Vagina (tissue), 2 donors: ENCODE measurements at regions not wholly inside any gene's neighbourhood (a gene's known extent, or its start where the extent isn't known, plus 50 kb on each side); places are given as distances from the start of the nearest gene placed in this dataset.
"Not testable (repeated sequence)": the region's sequence is repeated elsewhere in the genome, so short reads cannot be mapped to it uniquely, and the experiment has no call there.

ENCODE experiments used
- DNase-seq, 2 donors: peaks; one replicate each; pipeline ENCODE4 v3.0.0-alpha.2; 2017; ENCODE audit errors: extremely low spot score in 2 of 2
- H3K27ac ChIP-seq: fragments of 200-600 bp; sonication (generic); one replicate; pipeline ENCODE4 v1.5.1; 2019
- H3K27me3 ChIP-seq: fragments of 200-600 bp; sonication (generic); one replicate; pipeline ENCODE4 v1.5.1; 2019
- H3K36me3 ChIP-seq, 2 donors: fragments of 200-600 bp; sonication (generic); one replicate each; pipeline ENCODE4 v1.5.1; 2017 to 2019
- H3K4me1 ChIP-seq: fragments of 200-600 bp; sonication (generic); one replicate; pipeline ENCODE4 v1.5.1; 2019
- H3K4me3 ChIP-seq, 2 donors: fragments of 200-600 bp; sonication (generic); 1 replicate in 1 of 2; 2 replicates in 1 of 2; pipeline ENCODE4 v1.5.1; 2016 to 2019
- H3K9me3 ChIP-seq: fragments of 200-600 bp; sonication (generic); one replicate; pipeline ENCODE4 v1.5.1; 2019
- POLR2A ChIP-seq, 2 donors: fragments of 450-650 bp; IDR thresholded peaks; one replicate each; pipeline ENCODE4 v1.6.1; 2017; ENCODE audit warnings: antibody characterized with exemption in 2 of 2, mild to moderate bottlenecking in 2 of 2, moderate library complexity in 2 of 2
- POLR2AphosphoS5 ChIP-seq, 2 donors: sonication (generic); formaldehyde crosslinking; IDR thresholded peaks; one replicate each; pipeline ENCODE4 v1.9.0; 2017; ENCODE audit warnings: antibody characterized with exemption in 2 of 2, mild to moderate bottlenecking in 2 of 2, low read depth in 1 of 2; ENCODE audit not compliant: insufficient read depth in 1 of 2
- intact Hi-C: fragments of 100-400 bp; cut with DNase I; formaldehyde crosslinking; loops from one replicate; pipeline ENCODE4 v1.15.1; 2023
- TF ChIP-seq, protein P1 (sequence below), 3 experiments: fragments of 450-650 bp in 2 of 3; fragments of 200-600 bp in 1 of 3; sonication (generic) in 1 of 3; IDR thresholded peaks; one replicate each; pipeline ENCODE4 v1.5.1; 2017 to 2019; ENCODE audit warnings: antibody characterized with exemption in 3 of 3, mild to moderate bottlenecking in 2 of 3, moderate library complexity in 2 of 3

DNA sequence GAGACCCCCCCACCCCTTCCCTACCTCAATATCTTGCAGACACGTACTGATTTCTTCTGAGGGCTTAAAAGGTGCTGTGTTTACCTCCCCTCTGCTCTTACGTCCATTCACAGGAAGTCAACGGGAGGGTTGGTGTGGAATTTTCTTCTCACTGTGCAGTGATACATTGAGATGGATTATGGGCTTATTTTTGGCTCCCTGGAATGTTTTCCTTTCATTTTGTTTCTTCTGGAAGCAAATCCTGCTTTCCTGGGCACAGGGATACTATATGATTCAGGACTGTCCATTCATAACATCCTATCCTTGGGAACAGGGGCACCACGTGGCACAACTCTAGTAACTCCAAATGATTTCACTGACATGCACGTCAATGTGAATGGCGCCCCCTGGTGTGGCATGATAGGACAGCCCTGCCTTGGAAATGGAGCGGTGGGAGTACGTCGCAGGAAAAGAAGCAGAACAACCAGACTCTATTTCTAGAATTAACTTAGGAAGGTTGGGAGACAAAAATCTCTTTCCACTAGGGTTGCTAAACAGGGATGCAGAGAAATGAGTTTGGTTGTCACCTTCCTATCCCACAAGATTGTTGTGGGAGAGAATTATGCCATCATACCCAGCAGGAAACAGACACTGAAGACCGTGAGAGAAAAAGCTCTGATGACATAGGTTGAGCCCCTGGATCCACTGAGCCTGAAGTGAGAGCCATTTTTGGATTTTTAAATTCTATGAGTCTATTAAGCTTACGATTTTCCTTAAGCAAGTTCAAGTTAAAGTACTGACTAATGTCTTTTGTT, 146.5 kb upstream of the RAG2 start:
- H3K9me3 ChIP-seq: no peaks in the 10 kb centered on the region
- H3K4me3 ChIP-seq: no peak overlapping the region
- H3K27me3 ChIP-seq: no peaks in the 10 kb centered on the region
- TF ChIP-seq POLR2AphosphoS5 (IDR thresholded peaks at IDR 0.05; ENCODE audit: insufficient read depth in 1 of 2, low read depth in 1 of 2) (no peak), POLR2A (IDR thresholded peaks at IDR 0.05) (no peak)
- TF ChIP-seq, protein P1, sequence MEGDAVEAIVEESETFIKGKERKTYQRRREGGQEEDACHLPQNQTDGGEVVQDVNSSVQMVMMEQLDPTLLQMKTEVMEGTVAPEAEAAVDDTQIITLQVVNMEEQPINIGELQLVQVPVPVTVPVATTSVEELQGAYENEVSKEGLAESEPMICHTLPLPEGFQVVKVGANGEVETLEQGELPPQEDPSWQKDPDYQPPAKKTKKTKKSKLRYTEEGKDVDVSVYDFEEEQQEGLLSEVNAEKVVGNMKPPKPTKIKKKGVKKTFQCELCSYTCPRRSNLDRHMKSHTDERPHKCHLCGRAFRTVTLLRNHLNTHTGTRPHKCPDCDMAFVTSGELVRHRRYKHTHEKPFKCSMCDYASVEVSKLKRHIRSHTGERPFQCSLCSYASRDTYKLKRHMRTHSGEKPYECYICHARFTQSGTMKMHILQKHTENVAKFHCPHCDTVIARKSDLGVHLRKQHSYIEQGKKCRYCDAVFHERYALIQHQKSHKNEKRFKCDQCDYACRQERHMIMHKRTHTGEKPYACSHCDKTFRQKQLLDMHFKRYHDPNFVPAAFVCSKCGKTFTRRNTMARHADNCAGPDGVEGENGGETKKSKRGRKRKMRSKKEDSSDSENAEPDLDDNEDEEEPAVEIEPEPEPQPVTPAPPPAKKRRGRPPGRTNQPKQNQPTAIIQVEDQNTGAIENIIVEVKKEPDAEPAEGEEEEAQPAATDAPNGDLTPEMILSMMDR (IDR thresholded peaks at IDR 0.05): peak in 1 of 3 experiments; percentile 16
- no peaks in the 10 kb centered on the region for H3K36me3 ChIP-seq
- intact Hi-C loops: no loop called here
- peak in 1 of 2 donors; percentile 29 for DNase-seq
- no peaks in the 10 kb centered on the region for H3K4me1 ChIP-seq
- H3K27ac ChIP-seq: no peak overlapping the region

DNA sequence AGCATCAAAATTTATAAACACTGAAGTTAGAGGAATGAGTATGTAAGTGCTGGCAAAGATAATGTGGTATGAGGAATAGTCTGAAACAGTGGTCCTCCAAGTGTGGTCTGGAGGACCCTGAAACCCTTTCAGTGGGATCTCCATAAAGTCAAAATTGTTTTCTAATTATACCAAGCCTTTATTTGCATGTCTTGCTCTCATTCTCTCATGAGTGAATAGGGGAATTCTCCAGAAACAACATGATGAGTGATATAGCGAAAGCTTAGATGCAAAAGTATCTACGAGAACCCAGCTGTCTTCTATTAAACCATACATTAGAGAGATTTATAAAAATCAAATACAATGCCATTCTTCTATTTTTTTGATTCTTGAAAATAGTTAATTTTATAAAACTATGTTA, 145.0 kb upstream of the RAG2 start:
- Histone ChIP-seq H3K9me3 (no peaks in the 10 kb centered on the region), H3K27me3 (no peaks in the 10 kb centered on the region), H3K27ac (no peak overlapping the region), H3K4me3 (no peak overlapping the region), H3K36me3 (no peaks in the 10 kb centered on the region), H3K4me1 (no peaks in the 10 kb centered on the region)
- TF ChIP-seq POLR2AphosphoS5 (IDR thresholded peaks at IDR 0.05; ENCODE audit: insufficient read depth in 1 of 2, low read depth in 1 of 2): no peak
- TF ChIP-seq POLR2A (IDR thresholded peaks at IDR 0.05): no peak
- TF ChIP-seq, protein P1 (IDR thresholded peaks at IDR 0.05): no peak
- DNase-seq: no peak
- intact Hi-C loops: no loop called here

DNA sequence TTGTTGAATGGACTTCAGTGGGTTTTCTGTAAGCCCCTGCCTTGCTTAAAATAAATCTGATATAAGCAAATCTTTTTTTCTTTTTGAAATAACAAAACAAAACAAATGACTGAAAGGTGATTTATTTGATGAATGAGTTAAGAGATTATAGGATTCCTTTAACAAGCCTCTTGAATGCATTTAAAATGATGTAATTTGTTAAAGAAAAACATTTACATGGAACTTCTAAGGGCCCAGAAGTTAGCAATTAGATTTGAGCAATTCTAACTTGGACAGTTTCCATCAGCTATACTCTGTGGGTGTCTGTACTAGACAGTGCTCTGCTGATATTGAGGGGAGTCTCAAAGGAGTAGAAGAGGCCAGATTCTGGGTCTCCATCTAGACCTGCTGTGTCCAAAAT, 143.5 kb upstream of the RAG2 start:
- no peak overlapping the region for H3K4me3 ChIP-seq
- intact Hi-C loops: no loop called here
- TF ChIP-seq POLR2AphosphoS5 (IDR thresholded peaks at IDR 0.05; ENCODE audit: insufficient read depth in 1 of 2, low read depth in 1 of 2) (no peak), POLR2A (IDR thresholded peaks at IDR 0.05) (no peak)
- TF ChIP-seq, protein P1 (IDR thresholded peaks at IDR 0.05): no peak
- no peaks in the 10 kb centered on the region for H3K4me1 ChIP-seq
- H3K27me3 ChIP-seq: no peaks in the 10 kb centered on the region
- no peak overlapping the region for H3K27ac ChIP-seq
- DNase-seq: no peak
- no peaks in the 10 kb centered on the region for H3K9me3 ChIP-seq
- no peaks in the 10 kb centered on the region for H3K36me3 ChIP-seq

DNA sequence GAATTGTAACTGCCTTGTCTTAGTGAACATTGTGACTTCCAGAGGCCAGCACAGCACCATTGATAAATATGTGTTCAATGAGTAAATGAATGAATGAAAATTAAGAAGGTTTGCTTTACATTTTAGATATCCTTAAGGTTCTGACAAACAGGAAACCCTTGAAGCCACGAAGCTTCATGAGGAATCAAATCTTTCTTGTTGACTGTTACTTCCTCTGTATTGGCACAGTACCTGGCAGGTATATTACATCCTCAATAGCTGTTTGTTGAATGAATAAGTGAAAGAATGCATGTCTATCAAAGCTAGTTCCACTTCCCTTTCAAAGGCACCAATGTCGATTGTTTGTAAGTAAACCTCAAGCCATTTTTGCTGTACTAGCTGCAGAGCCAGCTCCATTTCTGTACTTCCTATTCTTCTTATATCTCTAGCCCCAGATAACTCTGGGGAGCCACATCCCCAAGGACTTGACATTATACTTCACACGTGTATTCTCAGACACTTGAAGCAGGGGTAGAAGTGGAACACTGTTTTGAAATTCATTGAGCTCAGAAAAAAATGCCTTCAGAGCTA, 140.3 kb upstream of the RAG2 start:
- Histone ChIP-seq H3K27me3 (no peaks in the 10 kb centered on the region), H3K4me3 (no peak overlapping the region), H3K9me3 (no peaks in the 10 kb centered on the region), H3K27ac (no peak overlapping the region), H3K4me1 (no peaks in the 10 kb centered on the region), H3K36me3 (no peaks in the 10 kb centered on the region)
- DNase-seq: no peak
- TF ChIP-seq POLR2AphosphoS5 (IDR thresholded peaks at IDR 0.05; ENCODE audit: insufficient read depth in 1 of 2, low read depth in 1 of 2): no peak
- TF ChIP-seq, protein P1 (IDR thresholded peaks at IDR 0.05): no peak
- TF ChIP-seq POLR2A (IDR thresholded peaks at IDR 0.05): no peak
- intact Hi-C loops: no loop called here

DNA sequence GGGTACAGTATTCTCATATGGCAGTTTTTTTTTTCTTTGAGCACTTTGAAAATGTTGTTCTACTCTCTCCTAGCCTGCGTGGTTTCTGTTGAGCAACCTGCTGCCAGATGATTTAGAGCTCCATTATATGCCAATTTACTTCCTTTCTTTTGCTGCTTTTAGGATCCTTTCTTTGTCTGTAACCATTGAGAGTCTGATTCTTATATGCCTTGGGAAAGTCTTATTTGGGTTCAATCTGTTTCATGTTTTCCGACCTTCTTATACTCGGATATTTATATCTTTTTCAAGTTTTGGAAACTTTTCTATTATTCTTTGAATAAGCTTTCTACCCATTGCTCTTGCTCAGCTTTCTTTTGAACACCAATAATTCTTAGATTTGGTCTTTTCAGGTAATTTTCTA, 138.1 kb upstream of the RAG2 start:
- intact Hi-C loops: no loop called here
- no peaks in the 10 kb centered on the region for H3K9me3 ChIP-seq
- no peaks in the 10 kb centered on the region for H3K36me3 ChIP-seq
- H3K27me3 ChIP-seq: no peaks in the 10 kb centered on the region
- no peak for DNase-seq
- H3K4me1 ChIP-seq: no peaks in the 10 kb centered on the region
- H3K4me3 ChIP-seq: no peak overlapping the region
- H3K27ac ChIP-seq: no peak overlapping the region
- TF ChIP-seq POLR2AphosphoS5 (IDR thresholded peaks at IDR 0.05; ENCODE audit: insufficient read depth in 1 of 2, low read depth in 1 of 2) (no peak), POLR2A (IDR thresholded peaks at IDR 0.05) (no peak)
- TF ChIP-seq, protein P1 (IDR thresholded peaks at IDR 0.05): no peak

DNA sequence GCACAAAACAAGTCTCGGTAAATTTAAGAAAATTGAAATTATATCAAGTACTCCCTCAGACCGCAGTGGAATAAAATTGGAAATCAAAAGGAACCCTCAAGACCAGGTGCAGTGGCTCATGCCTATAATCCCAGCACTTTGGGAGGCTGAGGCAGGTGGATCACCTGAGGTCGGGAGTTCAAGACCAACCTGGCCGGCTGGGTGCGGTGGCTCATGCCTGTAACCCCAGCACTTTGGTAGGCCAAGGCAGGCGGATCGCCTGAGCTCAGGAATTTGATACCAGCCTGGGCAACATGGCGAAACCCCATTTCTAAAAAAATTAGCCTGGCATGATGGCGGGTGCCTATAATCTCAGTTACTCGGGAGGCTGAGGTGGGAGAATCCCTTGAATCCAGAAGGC, 135.7 kb upstream of the RAG2 start:
- H3K4me3 ChIP-seq, DNase-seq, H3K9me3 ChIP-seq, H3K4me1 ChIP-seq, H3K27me3 ChIP-seq, intact Hi-C loops, H3K36me3 ChIP-seq, H3K27ac ChIP-seq: not testable (repeated sequence)
